H9 (cell line): ENCODE measurements at regions not wholly inside any gene's neighbourhood (a gene's known extent, or its start where the extent isn't known, plus 50 kb on each side); places are given as distances from the start of the nearest gene placed in this dataset.

Experiments
- DNase-seq: peaks from one replicate; pipeline ENCODE4 v3.0.0-alpha.2; 2017
- H2AFZ ChIP-seq: one replicate; pipeline ENCODE4 v1.6.1; 2013; ENCODE audit warnings: mild to moderate bottlenecking, low read length, control low read depth, moderate library complexity
- H2AK5ac ChIP-seq: 2 replicates; pipeline ENCODE4 v1.6.1; 2013; ENCODE audit warnings: low read length, control low read depth, mixed read lengths; ENCODE audit not compliant: insufficient read length
- H2BK120ac ChIP-seq: one replicate; pipeline ENCODE4 v1.6.1; 2013; ENCODE audit warnings: low read depth, mild to moderate bottlenecking, low read length, control low read depth, inconsistent platforms; ENCODE audit not compliant: poor library complexity, severe bottlenecking
- H2BK12ac ChIP-seq: 2 replicates; pipeline ENCODE4 v1.6.1; 2013; ENCODE audit warnings: low read length, control low read depth, mixed read lengths, low read depth; ENCODE audit not compliant: insufficient read length
- H2BK15ac ChIP-seq: 2 replicates; pipeline ENCODE4 v1.6.1; 2013; ENCODE audit warnings: low read depth, low read length, control low read depth
- H2BK20ac ChIP-seq: one replicate; pipeline ENCODE4 v1.6.1; 2013; ENCODE audit warnings: low read depth, mild to moderate bottlenecking, low read length, control low read depth, inconsistent platforms; ENCODE audit not compliant: poor library complexity, severe bottlenecking
- H2BK5ac ChIP-seq: 2 replicates; pipeline ENCODE4 v1.6.1; 2013; ENCODE audit warnings: low read length, control low read depth, mixed read lengths; ENCODE audit not compliant: insufficient read length
- H3K14ac ChIP-seq: 2 replicates; pipeline ENCODE4 v1.6.1; 2013; ENCODE audit warnings: low read length, control low read depth; ENCODE audit not compliant: insufficient read depth
- H3K18ac ChIP-seq: 2 replicates; pipeline ENCODE4 v1.6.1; 2013; ENCODE audit warnings: low read depth, mild to moderate bottlenecking, mixed read lengths, low read length, control low read depth; ENCODE audit not compliant: insufficient read length
- H3K23ac ChIP-seq: 2 replicates; pipeline ENCODE4 v1.6.1; 2013; ENCODE audit warnings: low read length, control low read depth, mixed read lengths, low read depth; ENCODE audit not compliant: insufficient read length
- H3K23me2 ChIP-seq: 2 replicates; pipeline ENCODE4 v1.6.1; 2013; ENCODE audit warnings: low read depth, mild to moderate bottlenecking, mixed read lengths, low read length, control low read depth; ENCODE audit not compliant: insufficient read length, poor library complexity, severe bottlenecking
- H3K27ac ChIP-seq: 2 replicates; pipeline ENCODE4 v1.5.1; 2013; ENCODE audit warnings: low read length, control low read depth, mixed read lengths, low read depth; ENCODE audit not compliant: insufficient read length
- H3K27me3 ChIP-seq: 2 replicates; pipeline ENCODE4 v1.6.1; 2013; ENCODE audit warnings: low read length, control low read depth, inconsistent platforms; ENCODE audit not compliant: insufficient read depth
- H3K4ac ChIP-seq: 2 replicates; pipeline ENCODE4 v1.6.1; 2013; ENCODE audit warnings: low read depth, mild to moderate bottlenecking, control low read depth, inconsistent platforms, low read length, moderate library complexity
- H3K4me1 ChIP-seq: 2 replicates; pipeline ENCODE4 v1.6.1; 2013; ENCODE audit warnings: low read length, control low read depth, inconsistent platforms; ENCODE audit not compliant: insufficient read depth
- H3K4me2 ChIP-seq: 2 replicates; pipeline ENCODE4 v1.6.1; 2013; ENCODE audit warnings: low read length, control low read depth, mixed read lengths; ENCODE audit not compliant: insufficient read length, insufficient read depth
- H3K56ac ChIP-seq: 2 replicates; pipeline ENCODE4 v1.6.1; 2013; ENCODE audit warnings: low read depth, mild to moderate bottlenecking, mixed read lengths, low read length, control low read depth; ENCODE audit not compliant: insufficient read length
- H3K79me1 ChIP-seq: 2 replicates; pipeline ENCODE4 v1.6.1; 2013; ENCODE audit warnings: low read depth, mild to moderate bottlenecking, moderate library complexity, low read length, control low read depth, inconsistent platforms; ENCODE audit not compliant: insufficient read depth, poor library complexity, severe bottlenecking
- H3K79me2 ChIP-seq: 2 replicates; pipeline ENCODE4 v1.6.1; 2013; ENCODE audit warnings: low read length, control low read depth, inconsistent platforms; ENCODE audit not compliant: insufficient read depth
- H3K9ac ChIP-seq: 2 replicates; pipeline ENCODE4 v1.6.1; 2013; ENCODE audit warnings: low read length, control low read depth, mixed read lengths; ENCODE audit not compliant: insufficient read length; ENCODE audit errors: extremely low read depth
- H3K9me3 ChIP-seq: one replicate; pipeline ENCODE4 v1.6.1; 2013; ENCODE audit warnings: low read depth, low read length, inconsistent platforms; ENCODE audit not compliant: control insufficient read depth
- H3T11ph ChIP-seq: one replicate; pipeline ENCODE4 v1.6.1; 2013; ENCODE audit warnings: mild to moderate bottlenecking, low read length, control low read depth, inconsistent platforms
- H4K20me1 ChIP-seq: one replicate; pipeline ENCODE4 v1.6.1; 2013; ENCODE audit not compliant: control insufficient read depth, insufficient read length, insufficient read depth
- H4K5ac ChIP-seq: 2 replicates; pipeline ENCODE4 v1.6.1; 2013; ENCODE audit warnings: low read depth, mild to moderate bottlenecking, mixed read lengths, low read length, control low read depth; ENCODE audit not compliant: insufficient read length
- H4K8ac ChIP-seq: replicated peaks from 2 replicates; pipeline ENCODE4 v1.6.1; 2013; ENCODE audit warnings: low read length, control low read depth, mixed read lengths, low read depth; ENCODE audit not compliant: insufficient read length
- H4K91ac ChIP-seq: 2 replicates; pipeline ENCODE4 v1.6.1; 2013; ENCODE audit warnings: low read depth, mild to moderate bottlenecking, moderate library complexity, mixed read lengths, low read length, control low read depth; ENCODE audit not compliant: insufficient read length
- H3K27ac Mint-ChIP-seq, 3 experiments: 2 replicates in 2 of 3; 3 replicates in 1 of 3; pipeline ENCODE4 v1.8.0; 2020 to 2021; ENCODE audit warnings: mixed read lengths in 3 of 3, mild to moderate bottlenecking in 1 of 3, moderate library complexity in 1 of 3
- H3K27me3 Mint-ChIP-seq: 2 replicates; pipeline ENCODE4 v1.8.0; 2021; ENCODE audit warnings: low read depth, mild to moderate bottlenecking, moderate library complexity, mixed read lengths
- H3K36me3 Mint-ChIP-seq, 3 experiments: 2 replicates in 2 of 3; 3 replicates in 1 of 3; pipeline ENCODE4 v1.8.0; 2020 to 2021; ENCODE audit warnings: low read depth in 3 of 3, mixed read lengths in 3 of 3; ENCODE audit not compliant: insufficient read depth in 1 of 3
- H3K4me1 Mint-ChIP-seq, 2 experiments: 2 replicates each; pipeline ENCODE4 v1.8.0; 2020; ENCODE audit warnings: mixed read lengths in 2 of 2
- H3K4me3 Mint-ChIP-seq, 2 experiments: 2 replicates in 1 of 2; 3 replicates in 1 of 2; pipeline ENCODE4 v1.8.0; 2020 to 2021; ENCODE audit warnings: mild to moderate bottlenecking in 2 of 2, mixed read lengths in 2 of 2, moderate library complexity in 1 of 2
- H3K9me3 Mint-ChIP-seq, 2 experiments: 2 replicates in 1 of 2; 3 replicates in 1 of 2; pipeline ENCODE4 v1.8.0; 2020; ENCODE audit warnings: mild to moderate bottlenecking in 2 of 2, mixed read lengths in 2 of 2, moderate library complexity in 1 of 2
- WGBS: extraction: QIAGEN DNeasy Blood & Tissue Kit; methylation state at CpG from one replicate; pipeline ENCODE4 v1.1.7; 2013; ENCODE audit warnings: missing lambda C conversion rate, low lambda C conversion rate, mixed read lengths; ENCODE audit not compliant: insufficient read length; ENCODE audit errors: extremely low coverage; 5-methylcytosine and 5-hydroxymethylcytosine counted together
- TF ChIP-seq, protein P1 (sequence below): fragments of 200-600 bp; sonication (generic); conservative IDR thresholded peaks from 3 replicates; pipeline ENCODE4 v1.8.0; 2021; ENCODE audit warnings: antibody characterized with exemption, mild to moderate bottlenecking

DNA sequence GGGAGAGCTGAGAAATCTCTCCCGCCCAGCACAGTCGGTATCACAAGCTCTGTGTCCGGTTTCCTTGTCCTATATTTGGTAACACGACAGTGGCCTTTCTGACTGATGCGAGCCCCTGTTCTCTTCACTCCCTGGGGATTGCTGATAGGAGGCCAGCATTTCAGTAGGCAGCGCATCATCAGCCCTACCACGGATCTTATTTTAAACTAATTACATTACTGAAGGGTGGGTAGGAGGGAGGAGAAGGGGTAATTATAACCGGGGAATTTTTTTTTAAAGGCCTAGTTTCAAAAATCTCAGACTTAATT, 125.6 kb upstream of the LGALSL start:
- Histone ChIP-seq H2BK12ac (no peak overlapping the region), H4K20me1 (no peaks in the 10 kb centered on the region), H3T11ph (no peak overlapping the region), H3K79me2 (no peaks in the 10 kb centered on the region), H3K4ac (no peak overlapping the region), H3K9ac (no peak overlapping the region), H4K91ac (no peak overlapping the region), H3K27me3 (no peaks in the 10 kb centered on the region), H4K8ac (no peak overlapping the region), H3K27ac (no peak overlapping the region), H4K5ac (no peak overlapping the region), H3K14ac (no peak overlapping the region), H3K79me1 (no peaks in the 10 kb centered on the region), H3K9me3 (no peaks in the 10 kb centered on the region), H3K4me1 (peaks cover 9% of the 10 kb centered on the region; the same call in 1 of the 2 replicates), H2BK5ac (no peak overlapping the region), H3K18ac (no peak overlapping the region), H2BK15ac (no peak overlapping the region), H2BK120ac (no peak overlapping the region), H3K56ac (no peak overlapping the region), H2AK5ac (no peak overlapping the region), H2AFZ (no peak overlapping the region), H3K23ac (no peak overlapping the region), H2BK20ac (no peak overlapping the region), H3K23me2 (no peaks in the 10 kb centered on the region), H3K4me2 (no peak overlapping the region)
- TF ChIP-seq, protein P1, sequence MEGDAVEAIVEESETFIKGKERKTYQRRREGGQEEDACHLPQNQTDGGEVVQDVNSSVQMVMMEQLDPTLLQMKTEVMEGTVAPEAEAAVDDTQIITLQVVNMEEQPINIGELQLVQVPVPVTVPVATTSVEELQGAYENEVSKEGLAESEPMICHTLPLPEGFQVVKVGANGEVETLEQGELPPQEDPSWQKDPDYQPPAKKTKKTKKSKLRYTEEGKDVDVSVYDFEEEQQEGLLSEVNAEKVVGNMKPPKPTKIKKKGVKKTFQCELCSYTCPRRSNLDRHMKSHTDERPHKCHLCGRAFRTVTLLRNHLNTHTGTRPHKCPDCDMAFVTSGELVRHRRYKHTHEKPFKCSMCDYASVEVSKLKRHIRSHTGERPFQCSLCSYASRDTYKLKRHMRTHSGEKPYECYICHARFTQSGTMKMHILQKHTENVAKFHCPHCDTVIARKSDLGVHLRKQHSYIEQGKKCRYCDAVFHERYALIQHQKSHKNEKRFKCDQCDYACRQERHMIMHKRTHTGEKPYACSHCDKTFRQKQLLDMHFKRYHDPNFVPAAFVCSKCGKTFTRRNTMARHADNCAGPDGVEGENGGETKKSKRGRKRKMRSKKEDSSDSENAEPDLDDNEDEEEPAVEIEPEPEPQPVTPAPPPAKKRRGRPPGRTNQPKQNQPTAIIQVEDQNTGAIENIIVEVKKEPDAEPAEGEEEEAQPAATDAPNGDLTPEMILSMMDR, result no peak
- no peak overlapping the region for H3K4me3 Mint-ChIP-seq
- peaks cover 52 to 64% of the 10 kb centered on the region in 2 experiments for H3K4me1 Mint-ChIP-seq
- H3K9me3 Mint-ChIP-seq, result no peaks in the 10 kb centered on the region
- peak overlapping the region in 1 of 3 experiments; percentile 44; a peak in 1 of 7 replicates for H3K27ac Mint-ChIP-seq
- H3K27me3 Mint-ChIP-seq, result peaks cover 2% of the 10 kb centered on the region
- no peaks in the 10 kb centered on the region for H3K36me3 Mint-ChIP-seq
- no CpG with 5 or more reads among the region's 8 CpGs for WGBS
- no peak for DNase-seq
